ENCODE measurements at regions not wholly inside any gene's neighbourhood (a gene's known extent, or its start where the extent isn't known, plus 50 kb on each side); places are given as distances from the start of the nearest gene placed in this dataset.

DNA sequence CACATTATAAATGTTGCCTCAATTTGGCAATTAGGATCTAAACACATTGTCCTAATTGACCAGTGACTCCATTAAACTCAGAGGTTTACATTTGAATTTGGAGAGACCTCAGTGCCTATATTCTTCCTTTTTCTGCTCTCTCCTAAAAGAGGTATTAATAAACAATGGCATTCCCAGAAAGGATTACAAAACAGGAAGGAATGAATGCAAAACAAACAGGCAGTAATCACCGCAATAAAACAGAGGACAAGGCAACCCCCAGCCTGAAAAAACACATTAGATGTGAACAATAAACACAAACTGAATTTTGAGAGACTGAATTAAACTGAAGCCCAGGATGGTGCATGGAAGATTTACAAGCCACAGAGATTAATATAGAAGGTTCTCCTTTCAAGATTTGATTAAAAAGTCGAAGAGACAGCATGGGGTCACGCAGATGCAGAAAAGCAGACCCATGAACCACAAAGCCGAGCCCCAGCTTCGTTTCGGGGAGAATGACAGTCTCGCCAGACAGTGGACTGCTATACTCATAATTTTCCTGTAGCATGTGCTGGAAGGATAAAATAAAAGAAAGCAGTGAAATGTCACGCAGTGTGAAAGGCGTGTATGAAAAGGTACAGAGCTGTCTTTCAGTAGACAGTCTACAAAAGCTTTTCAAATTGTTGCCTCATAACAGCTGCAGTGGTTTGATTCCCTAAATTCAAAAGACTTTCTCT, 503.0 kb downstream of the LIG4 start:
- intact Hi-C loops (cut with micrococcal nuclease; ENCODE audit: unreplicated experiment) = no loop called here
- ChIA-PET POLR2A (ENCODE audit: low non-redundant PET) (no interaction called here), CTCF (no interaction called here)
- no peaks in the 10 kb centered on the region for H3K27me3 ChIP-seq (replicated peaks; ENCODE audit: insufficient read depth, low read depth, low read length, poor library complexity)
- no peaks in the 10 kb centered on the region for H3K36me3 ChIP-seq (ENCODE audit: insufficient read depth, low read length, poor library complexity, severe bottlenecking)
- no peak overlapping the region for H3K4me3 ChIP-seq (ENCODE audit: low read depth, low read length, poor library complexity, severe bottlenecking)
- no peaks in the 10 kb centered on the region for H3K9me3 ChIP-seq (ENCODE audit: low read depth, low read length, poor library complexity, severe bottlenecking)
- no peak overlapping the region for H3K27ac ChIP-seq (ENCODE audit: low read depth, low read length, poor library complexity, severe bottlenecking)
- H3K4me1 ChIP-seq (ENCODE audit: insufficient read depth, low read length, poor library complexity, severe bottlenecking) = no peaks in the 10 kb centered on the region
- DNase-seq (ENCODE audit: low spot score) = no peak
- BruUV-seq (replicated peaks) = no TSS peak
- TF ChIP-seq, protein P1, sequence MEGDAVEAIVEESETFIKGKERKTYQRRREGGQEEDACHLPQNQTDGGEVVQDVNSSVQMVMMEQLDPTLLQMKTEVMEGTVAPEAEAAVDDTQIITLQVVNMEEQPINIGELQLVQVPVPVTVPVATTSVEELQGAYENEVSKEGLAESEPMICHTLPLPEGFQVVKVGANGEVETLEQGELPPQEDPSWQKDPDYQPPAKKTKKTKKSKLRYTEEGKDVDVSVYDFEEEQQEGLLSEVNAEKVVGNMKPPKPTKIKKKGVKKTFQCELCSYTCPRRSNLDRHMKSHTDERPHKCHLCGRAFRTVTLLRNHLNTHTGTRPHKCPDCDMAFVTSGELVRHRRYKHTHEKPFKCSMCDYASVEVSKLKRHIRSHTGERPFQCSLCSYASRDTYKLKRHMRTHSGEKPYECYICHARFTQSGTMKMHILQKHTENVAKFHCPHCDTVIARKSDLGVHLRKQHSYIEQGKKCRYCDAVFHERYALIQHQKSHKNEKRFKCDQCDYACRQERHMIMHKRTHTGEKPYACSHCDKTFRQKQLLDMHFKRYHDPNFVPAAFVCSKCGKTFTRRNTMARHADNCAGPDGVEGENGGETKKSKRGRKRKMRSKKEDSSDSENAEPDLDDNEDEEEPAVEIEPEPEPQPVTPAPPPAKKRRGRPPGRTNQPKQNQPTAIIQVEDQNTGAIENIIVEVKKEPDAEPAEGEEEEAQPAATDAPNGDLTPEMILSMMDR (conservative IDR thresholded peaks at IDR 0.05; ENCODE audit: low read depth, low read length) = no peak
- TF ChIP-seq EZH2 (IDR thresholded peaks at IDR 0.05; ENCODE audit: borderline replicate concordance, low read depth, low read length, poor library complexity, severe bottlenecking) = no peak

DNA sequence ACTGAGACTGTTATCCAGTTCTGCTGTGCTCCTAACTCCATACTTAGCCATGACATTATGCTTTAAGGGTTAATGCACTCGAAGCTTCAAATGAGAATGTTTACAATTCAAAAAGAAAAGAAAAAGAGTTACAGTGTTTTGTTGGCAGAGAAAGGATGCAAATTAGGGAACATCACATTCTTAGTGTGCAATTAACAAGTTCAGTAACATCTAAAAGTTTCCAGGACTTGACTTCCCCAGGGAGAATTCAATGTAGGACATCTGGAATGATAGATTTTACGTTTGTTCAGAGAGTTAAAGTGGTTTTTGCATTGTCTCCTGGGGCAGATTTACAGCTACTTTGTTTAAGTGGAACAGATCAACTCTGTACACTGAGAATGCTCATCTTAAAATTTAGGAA, 525.2 kb downstream of the LIG4 start:
- no peaks in the 10 kb centered on the region for H3K4me1 ChIP-seq (ENCODE audit: insufficient read depth, low read length, poor library complexity, severe bottlenecking)
- DNase-seq (ENCODE audit: low spot score) = no peak
- no peak overlapping the region for H3K4me3 ChIP-seq (ENCODE audit: low read depth, low read length, poor library complexity, severe bottlenecking)
- POLR2A ChIA-PET (ENCODE audit: low non-redundant PET) = no interaction called here
- no peaks in the 10 kb centered on the region for H3K27me3 ChIP-seq (replicated peaks; ENCODE audit: insufficient read depth, low read depth, low read length, poor library complexity)
- no peaks in the 10 kb centered on the region for H3K36me3 ChIP-seq (ENCODE audit: insufficient read depth, low read length, poor library complexity, severe bottlenecking)
- H3K9me3 ChIP-seq (ENCODE audit: low read depth, low read length, poor library complexity, severe bottlenecking) = no peaks in the 10 kb centered on the region
- no peak for TF ChIP-seq EZH2 (IDR thresholded peaks at IDR 0.05; ENCODE audit: borderline replicate concordance, low read depth, low read length, poor library complexity, severe bottlenecking)
- TF ChIP-seq, protein P1 (conservative IDR thresholded peaks at IDR 0.05; ENCODE audit: low read depth, low read length) = no peak
- no TSS peak for BruUV-seq (replicated peaks)
- no peak overlapping the region for H3K27ac ChIP-seq (ENCODE audit: low read depth, low read length, poor library complexity, severe bottlenecking)
- intact Hi-C loops (cut with micrococcal nuclease; ENCODE audit: unreplicated experiment) = no loop called here
- CTCF ChIA-PET = no interaction called here

DNA sequence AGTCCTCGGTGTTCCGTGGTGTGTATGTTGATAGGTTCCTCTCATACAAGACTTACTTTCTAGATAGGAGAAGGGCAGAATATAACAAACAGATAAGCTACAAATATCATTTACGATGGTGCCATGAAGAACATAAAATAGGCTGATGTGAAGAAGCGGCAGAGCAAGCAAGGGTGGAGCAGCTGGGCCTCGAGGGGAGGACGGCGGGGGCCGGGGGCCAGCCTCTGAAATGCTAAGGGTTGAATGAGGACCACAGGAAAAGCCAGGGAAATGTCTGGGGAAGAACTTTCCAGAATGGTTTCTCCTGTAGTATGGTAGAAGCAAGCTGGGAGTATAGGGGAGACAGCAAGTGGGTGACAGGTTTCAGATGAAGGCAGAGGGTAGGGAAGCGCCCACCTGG, 529.5 kb downstream of the LIG4 start:
- Histone ChIP-seq H3K4me3 (ENCODE audit: low read depth, low read length, poor library complexity, severe bottlenecking) (no peak overlapping the region), H3K36me3 (ENCODE audit: insufficient read depth, low read length, poor library complexity, severe bottlenecking) (no peaks in the 10 kb centered on the region), H3K27me3 (replicated peaks; ENCODE audit: insufficient read depth, low read depth, low read length, poor library complexity) (no peaks in the 10 kb centered on the region), H3K4me1 (ENCODE audit: insufficient read depth, low read length, poor library complexity, severe bottlenecking) (no peaks in the 10 kb centered on the region), H3K27ac (ENCODE audit: low read depth, low read length, poor library complexity, severe bottlenecking) (no peak overlapping the region), H3K9me3 (ENCODE audit: low read depth, low read length, poor library complexity, severe bottlenecking) (no peaks in the 10 kb centered on the region)
- no TSS peak for BruUV-seq (replicated peaks)
- POLR2A ChIA-PET (ENCODE audit: low non-redundant PET) = no interaction called here
- intact Hi-C loops (cut with micrococcal nuclease; ENCODE audit: unreplicated experiment) = no loop called here
- no peak for DNase-seq (ENCODE audit: low spot score)
- CTCF ChIA-PET = no interaction called here
- TF ChIP-seq, protein P1 (conservative IDR thresholded peaks at IDR 0.05; ENCODE audit: low read depth, low read length) = no peak
- no peak for TF ChIP-seq EZH2 (IDR thresholded peaks at IDR 0.05; ENCODE audit: borderline replicate concordance, low read depth, low read length, poor library complexity, severe bottlenecking)

All from A673 (cell line).